GM18498 (cell line): ENCODE measurements at regions not wholly inside any gene's neighbourhood (a gene's known extent, or its start where the extent isn't known, plus 50 kb on each side); places are given as distances from the start of the nearest gene placed in this dataset.

Source experiments
- ATAC-seq: cut with Tn5 transposase; IDR thresholded peaks from one replicate; pipeline ENCODE4 v1.9.1; 2021; ENCODE audit warnings: mild to moderate bottlenecking, moderate library complexity; ENCODE audit not compliant: unreplicated experiment

- no peak for ATAC-seq
Observed at GRCh38 chr6:14451594-14452374, 334.2 kb downstream of the CD83 start.

GRCh38 chr6:14452567-14453527 lies 335.3 kb downstream of the CD83 start:
- ATAC-seq, result no peak

GRCh38 chr6:14453712-14454472 lies 336.3 kb downstream of the CD83 start:
- no peak for ATAC-seq

- ATAC-seq, result no peak
Observed at GRCh38 chr6:14454473-14454775, 336.9 kb downstream of the CD83 start.

GRCh38 chr6:14455427-14455826 lies 337.9 kb downstream of the CD83 start:
- ATAC-seq, result no peak

GRCh38 chr6:14455876-14456648 lies 338.5 kb downstream of the CD83 start:
- ATAC-seq, result no peak

GRCh38 chr6:14456941-14457340 lies 339.4 kb downstream of the CD83 start:
- no peak for ATAC-seq

GRCh38 chr6:14458669-14459266 lies 341.2 kb downstream of the CD83 start:
- no peak for ATAC-seq

- no peak for ATAC-seq
Observed at GRCh38 chr6:14459315-14459714, 341.7 kb downstream of the CD83 start.

- ATAC-seq, result no peak
Observed at GRCh38 chr6:14460556-14460955, 343.0 kb downstream of the CD83 start.

- ATAC-seq, result no peak
Observed at GRCh38 chr6:14462135-14462534, 344.6 kb downstream of the CD83 start.

GRCh38 chr6:14462566-14462965 lies 345.0 kb downstream of the CD83 start:
- no peak for ATAC-seq

GRCh38 chr6:14463110-14463509 lies 345.5 kb downstream of the CD83 start:
- ATAC-seq, result no peak

- ATAC-seq, result no peak
Observed at GRCh38 chr6:14464055-14464454, 346.5 kb downstream of the CD83 start.

- ATAC-seq, result no peak
Observed at GRCh38 chr6:14464716-14465115, 347.1 kb downstream of the CD83 start.

GRCh38 chr6:14466278-14466677 lies 348.7 kb downstream of the CD83 start:
- ATAC-seq, result no peak

- no peak for ATAC-seq
Observed at GRCh38 chr6:14467591-14467990, 350.0 kb downstream of the CD83 start.

- no peak for ATAC-seq
Observed at GRCh38 chr6:14468647-14469321, 351.2 kb downstream of the CD83 start.

GRCh38 chr6:14470101-14470500 lies 352.5 kb downstream of the CD83 start:
- ATAC-seq, result no peak

- ATAC-seq, result no peak
Observed at GRCh38 chr6:14470671-14471070, 353.1 kb downstream of the CD83 start.
